Activated CD4-positive, alpha-beta T cell treated with anti-CD3 and anti-CD28 coated beads for 1 hour (primary cell): ENCODE measurements at regions not wholly inside any gene's neighbourhood (a gene's known extent, or its start where the extent isn't known, plus 50 kb on each side); places are given as distances from the start of the nearest gene placed in this dataset.

ENCODE experiments used
- DNase-seq: peaks from one replicate; pipeline ENCODE4 v3.0.0-alpha.2; 2020

DNA sequence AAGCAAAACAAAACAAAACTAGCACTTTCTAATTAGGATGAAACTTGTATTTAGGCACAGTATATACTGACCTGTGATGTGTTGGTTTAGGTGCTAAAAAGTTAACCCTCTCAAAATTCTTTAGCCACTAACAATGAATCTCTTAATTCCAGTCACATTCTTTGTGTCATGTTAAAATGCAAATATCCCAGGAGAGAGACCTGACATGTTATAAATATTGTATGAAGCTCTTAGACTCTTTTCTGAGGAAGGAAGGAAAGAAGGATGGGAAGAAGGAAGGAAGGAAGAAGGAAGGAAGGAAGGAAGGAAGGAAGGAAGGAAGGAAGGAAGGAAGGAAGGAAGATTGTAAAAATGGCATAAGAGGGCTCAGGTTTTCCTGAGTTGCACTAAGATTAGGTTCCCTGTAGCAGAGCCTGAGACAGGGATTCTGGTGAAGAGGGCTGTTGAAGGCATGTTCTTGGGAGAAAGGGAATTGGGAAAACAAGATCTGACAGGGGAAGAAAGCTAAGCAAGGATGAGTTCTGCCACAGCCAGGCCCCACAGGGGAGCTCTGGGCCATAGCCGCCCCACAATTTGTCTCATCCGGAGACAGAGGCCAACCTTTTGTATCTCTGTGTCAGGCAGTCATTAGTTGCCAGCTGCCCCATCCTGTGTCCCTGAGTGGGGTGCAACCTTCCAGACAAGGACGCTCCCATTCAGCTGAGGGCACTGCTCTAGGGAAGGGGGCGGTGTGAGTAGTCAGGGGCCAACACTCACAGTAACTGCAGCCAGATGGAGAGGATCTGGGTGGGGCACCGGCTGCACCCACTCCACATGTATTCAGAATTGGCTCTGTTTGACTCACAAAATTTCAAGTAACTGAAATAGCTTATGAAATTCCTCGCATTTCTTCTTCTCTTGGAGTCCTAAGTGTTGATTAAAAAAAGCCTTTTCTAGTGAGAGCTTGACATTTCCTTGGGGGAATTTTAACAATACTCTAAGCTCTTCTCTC lies 189.3 kb upstream of the ARG1 start:
- DNase-seq, result no peak

DNA sequence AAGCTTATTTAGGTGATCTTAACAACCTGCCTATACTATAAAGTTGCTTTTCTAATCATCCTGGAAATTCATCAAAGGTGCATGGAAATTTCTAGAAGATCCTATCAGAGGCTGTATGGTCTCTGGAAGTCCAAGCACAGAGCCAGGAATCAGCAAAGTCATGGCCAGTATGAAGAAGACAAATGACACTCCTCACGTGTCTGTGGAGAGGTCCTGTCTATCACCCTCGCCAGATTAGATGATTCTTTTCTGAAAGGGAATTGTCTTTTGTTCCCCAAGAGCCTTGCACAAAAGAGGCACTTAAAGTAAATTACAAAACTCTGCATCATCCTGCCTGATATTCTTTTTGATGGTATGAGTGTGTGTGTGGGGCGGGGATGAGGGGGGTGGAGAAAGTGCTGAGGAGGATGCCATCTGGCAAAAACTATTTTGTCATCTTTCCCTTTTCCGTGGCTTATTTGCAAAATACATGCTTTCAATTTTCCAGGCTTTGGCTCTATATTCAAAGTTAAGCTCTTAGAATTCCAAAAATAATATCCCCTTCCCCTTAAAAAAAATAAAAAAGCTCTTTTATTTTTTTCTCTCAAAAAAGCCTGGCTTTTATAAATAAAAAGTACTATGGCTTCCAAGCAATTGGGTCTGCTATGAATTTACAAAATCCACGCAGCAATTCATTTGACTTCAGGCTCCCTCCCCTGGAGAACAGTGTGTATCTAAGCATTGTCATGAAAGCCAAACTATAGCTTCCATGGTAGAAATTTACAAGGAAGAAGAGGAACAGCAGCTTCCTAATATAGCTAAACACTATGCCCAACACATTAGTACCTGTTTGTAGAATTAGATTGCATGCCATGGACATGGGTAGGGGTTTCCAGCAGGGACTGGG lies 185.2 kb upstream of the ARG1 start:
- DNase-seq, result no peak

DNA sequence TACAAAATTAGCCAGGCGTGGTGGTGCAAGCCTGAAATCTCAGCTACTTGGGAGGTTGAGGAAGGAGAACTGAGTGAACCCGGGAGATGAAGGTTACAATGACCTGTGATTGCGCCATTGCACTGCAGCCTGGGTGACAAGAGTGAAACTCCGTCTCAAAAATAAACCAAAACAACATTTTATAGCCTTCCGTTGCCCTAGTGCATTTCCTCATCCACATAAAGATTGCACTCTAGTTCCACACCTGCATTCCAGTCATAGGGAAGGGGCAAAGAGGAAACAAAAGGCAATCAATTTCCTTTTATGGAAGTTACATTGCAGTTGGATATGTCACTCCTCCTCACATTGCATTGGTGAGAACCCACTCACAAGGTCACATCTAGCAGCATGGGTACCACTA lies 182.7 kb upstream of the ARG1 start:
- no peak for DNase-seq

DNA sequence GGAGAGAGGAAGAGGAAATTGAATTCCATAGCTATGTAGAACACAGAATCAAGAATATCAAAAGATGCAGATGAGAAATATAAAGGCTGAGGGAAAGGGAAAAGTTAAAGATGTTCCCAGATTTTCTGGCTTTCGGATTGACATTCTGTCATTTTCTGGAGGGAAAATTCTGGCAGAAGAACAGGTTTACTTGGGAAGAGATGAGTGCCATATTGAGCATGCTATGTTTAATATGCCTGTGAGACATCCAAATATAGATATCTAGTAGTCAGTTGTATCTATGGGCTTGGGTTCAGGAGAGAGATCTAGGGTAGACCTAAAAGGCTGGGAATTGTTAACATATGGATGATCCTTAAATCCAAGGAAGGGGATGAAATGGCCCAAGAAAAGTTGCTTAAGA lies 181.9 kb upstream of the ARG1 start:
- no peak for DNase-seq

- DNase-seq, result no peak
Measured at GRCh38 chr6:131393433-131393832, 179.6 kb upstream of the ARG1 start.

DNA sequence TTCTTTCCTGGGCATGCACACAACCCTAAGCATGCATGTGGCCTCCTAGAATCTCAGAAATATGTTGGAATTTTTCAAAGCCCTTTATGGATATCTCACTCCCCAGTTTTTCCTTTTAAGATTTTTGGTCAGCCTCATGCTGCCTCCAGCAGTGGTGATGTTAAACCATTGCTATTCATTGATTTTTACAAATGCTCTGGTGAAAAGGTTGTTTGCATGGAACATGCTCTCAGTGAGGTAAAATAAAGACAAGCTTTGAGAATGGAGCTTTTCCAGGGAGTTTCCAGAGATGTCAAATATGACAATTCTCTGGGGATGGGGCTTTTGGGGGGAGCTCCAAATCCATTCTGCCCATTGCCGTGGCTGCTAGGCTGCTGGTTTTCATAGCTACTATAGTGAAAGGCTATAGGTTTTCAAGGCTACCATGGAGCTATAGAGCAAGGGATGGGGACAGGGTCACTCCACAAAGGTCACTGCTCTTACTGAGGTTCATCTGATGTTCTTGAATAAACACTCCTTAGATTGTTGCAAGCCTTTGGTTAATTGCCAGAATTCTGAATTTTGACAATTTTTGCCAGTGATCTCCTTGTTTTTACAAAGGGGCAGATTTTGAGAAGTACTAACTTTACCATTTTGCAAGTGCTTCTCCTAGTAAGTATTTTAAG lies 178.1 kb upstream of the ARG1 start:
- no peak for DNase-seq

DNA sequence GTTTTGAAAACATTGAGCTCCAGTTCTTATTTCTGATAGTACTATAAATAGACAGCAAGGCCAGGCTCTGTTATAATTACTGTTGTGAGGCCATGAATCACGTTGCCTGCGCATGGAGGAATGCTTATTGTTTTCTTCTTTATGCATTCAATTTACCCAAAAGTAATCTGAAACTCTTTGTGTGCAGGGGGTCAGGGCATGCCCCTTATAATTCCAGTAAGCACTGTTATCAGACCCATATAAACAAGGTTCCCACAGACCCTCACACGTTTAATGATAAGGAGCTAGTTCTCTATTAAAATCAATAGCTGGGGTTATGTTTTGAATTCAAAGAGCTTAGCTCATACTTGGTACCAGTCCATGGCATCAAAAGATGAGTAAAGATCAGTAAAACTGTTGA lies 174.8 kb upstream of the ARG1 start:
- no peak for DNase-seq

DNA sequence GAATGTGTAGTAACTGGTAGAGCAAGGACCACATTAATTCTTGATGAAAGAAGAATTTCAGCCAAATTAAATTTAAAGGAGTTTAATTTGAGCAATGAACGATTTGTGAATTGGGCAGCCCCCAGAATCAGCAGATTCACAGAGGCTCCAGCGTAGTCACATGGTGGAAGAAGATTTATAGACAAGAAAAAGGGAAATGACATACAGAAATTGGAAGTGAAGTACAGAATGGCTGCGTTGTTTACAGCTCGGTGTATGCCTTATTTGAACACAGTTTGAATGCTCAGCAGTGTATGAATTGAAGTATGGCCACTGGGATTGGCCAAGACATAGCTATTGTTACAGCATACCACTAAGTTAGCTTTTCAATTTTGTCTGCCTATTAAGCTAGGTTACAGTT lies 173.6 kb upstream of the ARG1 start:
- DNase-seq, result no peak

DNA sequence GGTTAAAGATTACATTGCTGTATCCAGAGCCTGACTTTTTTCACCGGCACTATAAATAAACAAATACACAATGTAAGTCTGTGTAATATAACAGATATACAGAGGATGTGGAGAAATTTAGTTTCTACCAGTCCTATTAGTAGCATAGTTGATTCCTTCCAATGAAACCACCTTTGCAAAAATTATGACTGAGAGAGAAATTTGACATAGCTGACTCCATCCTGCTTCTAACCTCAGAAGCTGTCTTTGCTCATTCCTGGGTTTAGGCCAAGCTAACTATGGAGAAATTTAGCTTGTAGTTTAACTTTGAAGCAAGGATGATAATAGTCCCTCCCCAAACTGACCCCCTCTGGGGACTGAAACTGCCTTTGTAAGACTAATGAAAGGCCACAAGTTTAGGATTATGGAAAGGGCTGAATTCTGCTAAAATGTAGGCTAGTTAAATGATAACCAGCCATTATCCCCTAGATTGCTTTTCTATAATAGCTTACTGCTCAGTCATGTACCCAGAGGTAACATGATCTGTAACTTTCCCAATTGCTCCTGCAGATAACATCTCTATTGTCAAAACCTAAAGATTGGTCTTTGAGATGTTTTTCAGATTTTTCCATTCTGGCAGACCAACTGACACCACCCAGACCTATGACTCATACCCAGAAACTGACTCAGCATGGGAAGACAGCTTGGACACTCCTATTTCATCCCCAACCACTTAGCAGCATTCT lies 172.8 kb upstream of the ARG1 start:
- DNase-seq, result no peak

GRCh38 chr6:131400779-131401496 lies 172.1 kb upstream of the ARG1 start:
- no peak for DNase-seq

DNA sequence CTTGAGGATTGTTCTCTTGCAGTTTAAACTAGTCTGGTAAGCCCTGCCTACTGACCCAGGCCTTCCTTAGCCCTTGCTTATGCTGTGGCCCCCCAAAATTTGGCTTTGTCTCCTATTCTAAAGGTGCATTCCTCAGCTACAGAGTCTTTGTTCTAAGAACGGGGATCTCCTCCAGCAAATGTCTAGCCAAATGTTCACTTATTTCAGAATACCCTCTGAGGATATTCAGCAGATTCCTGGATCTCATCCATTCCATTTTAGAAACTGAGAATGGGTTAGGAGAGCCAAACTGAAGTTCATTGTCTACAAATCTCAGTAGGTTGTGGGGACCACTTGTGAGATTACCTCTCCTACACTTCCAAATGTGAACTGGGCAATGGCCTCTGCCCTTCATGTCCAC lies 164.2 kb upstream of the ARG1 start:
- DNase-seq, result no peak

- DNase-seq, result no peak
Measured at GRCh38 chr6:131410785-131411184, 162.2 kb upstream of the ARG1 start.

DNA sequence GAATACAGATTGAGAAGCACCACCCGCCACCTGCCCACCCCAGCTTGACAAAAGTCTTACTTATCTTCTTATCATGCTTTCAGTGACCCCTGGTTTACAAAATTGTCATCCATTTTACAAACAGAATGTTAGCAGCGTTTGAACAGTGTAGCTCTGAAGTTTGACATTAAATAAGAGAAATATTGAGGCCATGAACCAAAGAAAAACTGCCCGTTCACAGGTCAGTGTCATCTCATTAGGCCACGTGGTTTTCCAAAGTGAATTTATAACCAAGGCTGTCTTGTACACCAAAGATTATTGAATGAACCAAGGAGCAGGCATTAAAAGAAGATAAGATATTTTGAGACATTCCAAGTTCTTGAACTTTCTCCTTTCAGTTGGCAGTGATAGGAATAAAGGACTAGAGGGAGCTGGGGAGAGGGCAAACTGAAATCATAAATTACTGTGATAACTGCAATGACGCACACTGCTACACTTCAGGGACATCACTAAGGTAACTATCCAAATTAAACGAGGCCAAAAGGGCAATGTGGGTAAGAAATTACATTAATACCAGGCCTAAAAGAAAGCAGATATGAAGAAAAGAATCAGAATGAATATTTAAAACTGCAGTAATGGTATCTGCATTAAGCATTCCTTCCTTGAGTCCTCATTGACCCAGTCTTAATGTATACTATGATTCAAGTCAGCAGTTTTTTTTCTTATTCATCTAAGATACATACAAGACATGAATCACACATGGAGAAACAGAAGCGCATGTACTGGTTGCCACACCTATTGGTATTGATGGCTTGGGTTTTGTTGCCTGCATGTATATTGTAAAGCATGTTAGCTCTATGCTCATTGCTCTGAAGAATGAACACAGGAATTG lies 159.8 kb upstream of the ARG1 start:
- no peak for DNase-seq

GRCh38 chr6:131413831-131414191 lies 159.2 kb upstream of the ARG1 start:
- DNase-seq, result no peak

DNA sequence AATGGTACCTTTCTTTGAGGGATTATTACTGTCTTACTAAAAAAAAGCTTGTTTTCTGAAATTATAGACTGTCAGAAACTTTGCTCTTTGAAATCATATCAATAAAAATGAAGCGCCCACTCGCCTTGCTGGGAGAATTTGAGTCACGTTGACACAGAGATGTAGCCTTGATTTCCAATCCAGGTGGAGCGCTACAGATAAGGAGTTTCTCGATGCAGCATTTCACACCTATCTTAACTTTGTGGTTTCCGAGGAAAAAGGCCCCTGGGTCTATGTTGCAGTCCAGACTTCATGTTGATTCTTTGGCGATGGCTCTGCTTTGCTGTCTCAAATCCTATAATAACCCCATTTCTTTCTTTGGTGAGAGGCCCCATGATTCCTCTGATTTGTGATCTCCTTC lies 158.1 kb upstream of the ARG1 start:
- no peak for DNase-seq

DNA sequence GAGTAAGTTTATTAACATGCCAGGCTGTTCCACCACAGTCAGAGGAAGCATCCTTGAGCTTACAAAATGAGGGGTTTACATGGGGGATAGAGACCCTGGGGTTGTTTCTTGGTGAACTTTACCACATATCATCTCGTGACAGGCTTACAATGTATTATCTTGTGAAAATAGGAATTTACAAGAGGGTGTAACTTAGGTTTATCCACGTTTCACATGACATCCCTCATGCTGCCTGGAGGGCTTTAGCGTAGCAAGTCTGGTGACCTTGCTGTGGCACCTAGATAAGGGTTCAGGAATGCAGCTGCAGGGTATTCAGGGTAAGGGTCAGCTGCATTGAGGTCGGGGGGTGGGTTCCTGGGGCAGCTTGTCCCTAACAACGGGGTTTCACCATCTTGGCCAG lies 154.6 kb upstream of the ARG1 start:
- DNase-seq, result no peak

DNA sequence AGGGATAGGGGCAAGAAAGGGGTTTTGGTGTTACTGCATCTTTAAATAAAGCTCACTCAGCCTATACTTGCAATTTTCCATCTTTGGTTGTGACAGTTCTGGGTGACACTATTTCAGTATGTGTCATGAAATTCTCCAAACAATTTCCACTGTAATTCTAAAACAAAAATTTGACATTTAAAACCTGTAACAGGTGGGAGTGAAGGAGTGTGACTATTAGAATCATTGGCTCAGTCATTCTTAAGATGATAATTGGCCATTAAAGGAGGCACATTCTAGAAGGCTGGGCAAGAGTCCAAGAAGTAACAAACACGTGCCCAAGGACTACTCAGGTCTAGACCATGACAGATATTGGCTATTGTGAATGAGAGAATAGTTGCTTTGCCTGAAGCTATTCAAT lies 153.3 kb upstream of the ARG1 start:
- no peak for DNase-seq

GRCh38 chr6:131424016-131424415 lies 149.0 kb upstream of the ARG1 start:
- no peak for DNase-seq

DNA sequence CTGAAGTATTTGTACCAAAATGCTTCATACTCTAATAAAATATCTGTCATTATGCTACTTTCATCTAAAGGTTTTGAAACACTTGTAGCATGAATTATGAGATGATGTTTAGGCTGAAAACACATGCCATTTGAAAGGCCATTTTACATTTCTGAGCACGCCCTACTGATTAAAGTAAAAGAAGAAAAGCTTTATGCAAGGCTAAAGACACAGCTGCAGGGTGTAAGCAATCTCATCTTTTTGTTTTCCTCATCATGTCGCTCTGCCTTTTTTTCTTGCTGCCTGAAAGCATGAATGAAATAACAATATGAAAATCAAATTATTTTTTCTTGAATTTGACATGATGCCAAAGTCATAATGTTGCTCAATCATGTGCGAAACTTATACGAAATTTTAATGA lies 148.6 kb upstream of the ARG1 start:
- DNase-seq, result no peak

GRCh38 chr6:131427434-131428058 lies 145.5 kb upstream of the ARG1 start:
- DNase-seq, result no peak

DNA sequence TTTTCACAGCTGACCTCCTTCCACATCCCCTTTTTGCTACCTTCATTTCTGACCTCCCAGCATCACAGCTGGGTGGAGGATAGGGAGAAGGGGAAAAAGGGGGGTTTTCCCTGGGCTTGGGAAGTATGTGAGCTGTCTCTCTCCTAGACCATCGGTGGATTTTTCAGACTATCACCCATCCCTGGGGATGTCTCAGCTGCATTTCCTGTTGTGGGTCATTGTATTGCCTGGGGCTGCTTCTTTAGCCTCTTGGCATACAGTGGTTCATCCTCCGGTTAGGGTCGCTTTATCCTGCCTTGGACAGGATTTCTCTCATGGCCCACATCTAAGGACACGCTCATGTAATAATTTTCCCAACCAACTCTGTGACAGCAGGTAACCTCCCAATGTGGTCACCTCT lies 142.5 kb upstream of the ARG1 start:
- DNase-seq, result no peak
